GM18873 (cell line): ENCODE measurements at regions not wholly inside any gene's neighbourhood (a gene's known extent, or its start where the extent isn't known, plus 50 kb on each side); places are given as distances from the start of the nearest gene placed in this dataset.

Experiments used
- ATAC-seq: cut with Tn5 transposase; IDR thresholded peaks from one replicate; pipeline ENCODE4 v1.9.1; 2021; ENCODE audit warnings: mild to moderate bottlenecking, moderate library complexity, moderate number of reproducible peaks; ENCODE audit not compliant: unreplicated experiment, low FRiP score

DNA sequence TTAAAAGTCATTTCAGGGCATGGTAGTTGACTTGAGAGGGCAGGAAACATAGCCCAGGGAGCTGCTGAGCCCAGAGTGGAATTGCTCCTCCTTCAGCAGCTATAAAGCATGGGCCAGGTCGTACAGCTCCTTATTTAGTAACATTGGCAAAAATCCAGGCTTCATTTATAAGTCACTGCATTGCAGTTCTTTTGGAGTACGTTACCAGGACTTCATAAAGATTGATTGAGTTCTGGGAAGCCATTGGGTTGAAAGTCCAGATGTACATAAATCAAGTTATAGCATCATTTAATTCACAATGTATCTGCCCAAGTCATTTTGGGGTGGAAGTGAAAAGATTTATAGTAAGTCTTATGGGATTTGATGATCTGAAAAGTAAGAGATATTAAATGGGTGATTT lies 53.0 kb upstream of the ANKEF1 start:
- ATAC-seq: no peak

DNA sequence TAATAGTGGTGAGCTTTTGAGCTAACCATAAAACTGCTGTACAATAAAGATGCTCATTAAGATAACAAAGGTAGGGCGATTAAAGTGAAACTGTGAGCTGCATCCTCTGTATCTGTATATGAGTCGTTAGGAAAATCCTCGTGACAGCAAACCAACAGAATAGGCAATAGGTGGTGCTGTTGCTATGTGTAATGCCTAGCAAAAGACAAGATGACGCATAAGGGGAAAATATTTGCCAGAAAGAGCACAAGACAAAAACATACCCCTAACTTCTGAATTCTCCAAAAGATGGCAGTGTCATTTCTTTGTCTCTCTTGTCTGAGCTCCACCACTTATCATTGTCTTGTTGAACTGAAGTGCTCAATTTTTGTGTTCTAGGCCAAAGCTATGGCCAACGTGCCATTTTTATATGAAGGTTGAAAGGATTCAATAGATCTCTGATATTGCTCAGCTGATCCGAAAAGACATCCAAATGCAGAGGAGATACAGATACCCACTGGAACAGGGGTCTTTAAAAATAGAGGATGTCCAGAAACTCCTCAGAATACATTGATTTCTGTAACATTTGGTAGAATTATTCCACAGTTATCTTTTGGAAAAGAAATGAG lies 56.3 kb upstream of the ANKEF1 start:
- peak; percentile 96 for ATAC-seq

DNA sequence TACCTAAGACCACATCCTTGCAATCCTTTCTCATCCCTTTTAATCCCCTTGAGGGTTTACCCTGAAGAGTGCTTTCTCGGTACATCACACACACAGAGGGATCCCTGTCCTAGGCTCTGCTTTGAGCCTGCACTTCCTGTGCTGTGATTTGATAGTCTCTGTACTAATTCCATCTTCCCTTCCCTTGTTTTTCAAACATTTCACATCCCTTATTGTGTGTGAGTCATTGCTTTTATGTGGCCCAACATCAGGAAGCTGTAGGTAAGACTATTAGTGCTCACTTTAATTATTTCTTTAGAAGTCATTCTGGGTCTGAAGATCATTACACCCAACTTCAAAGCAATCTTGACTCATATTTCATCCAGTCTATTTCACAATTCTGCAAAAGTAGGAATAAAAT lies 57.2 kb upstream of the ANKEF1 start:
- ATAC-seq: no peak

DNA sequence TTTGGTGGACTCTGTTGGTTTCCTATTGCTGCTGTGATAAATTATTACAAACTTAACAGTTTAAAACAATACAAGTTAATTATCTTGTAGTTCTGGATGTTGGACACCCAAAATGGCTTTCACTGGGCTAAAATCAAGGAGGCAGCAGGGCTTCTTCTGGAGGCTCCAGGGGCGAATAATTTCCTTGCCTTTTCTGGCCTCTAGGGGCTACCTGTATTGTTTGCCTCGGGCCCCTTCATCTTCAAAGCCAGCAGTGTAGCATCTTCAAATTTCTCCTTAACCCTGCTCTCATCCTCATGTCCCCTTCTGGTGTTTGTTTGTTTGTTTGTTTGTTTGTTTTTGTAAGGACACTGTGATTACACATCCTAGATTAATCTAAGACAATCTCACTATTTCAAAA lies 60.5 kb upstream of the ANKEF1 start:
- no peak for ATAC-seq

DNA sequence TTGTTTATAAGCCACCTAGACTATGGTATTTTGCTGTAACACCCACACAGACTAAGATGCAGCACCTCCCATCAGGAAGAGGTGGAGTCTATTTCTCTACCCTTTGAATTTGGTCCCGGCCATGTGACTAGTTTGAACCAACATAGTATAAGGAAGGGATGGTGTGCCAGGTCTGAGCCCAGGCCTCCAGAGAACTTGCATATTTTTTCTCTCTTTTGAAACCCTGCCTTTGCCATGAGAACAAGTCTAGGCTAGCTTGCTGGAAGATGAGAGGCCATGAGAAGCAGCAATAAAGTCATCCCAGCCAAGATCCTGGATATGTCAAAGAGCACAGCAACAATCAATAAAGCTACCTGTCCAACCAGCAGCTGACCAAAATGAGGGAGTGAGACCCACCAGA lies 63.0 kb upstream of the ANKEF1 start:
- ATAC-seq: no peak

DNA sequence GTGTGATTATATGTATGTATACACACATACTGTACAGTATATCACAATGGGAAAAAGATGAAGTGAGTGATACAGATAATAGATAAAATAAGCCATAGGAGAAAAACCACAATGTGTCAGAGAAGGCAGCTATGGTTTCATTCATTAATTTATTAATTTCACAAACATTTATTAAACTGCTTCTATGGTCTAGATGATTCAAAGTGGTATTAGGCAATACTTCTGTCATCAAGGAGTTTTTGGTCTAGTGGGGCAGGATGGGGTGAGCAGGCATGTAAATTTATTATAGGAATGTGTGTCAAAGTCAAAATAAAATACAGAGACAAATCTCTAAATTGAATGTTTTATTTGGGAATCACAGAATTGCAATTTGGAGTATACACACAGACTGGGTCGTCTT lies 65.2 kb upstream of the ANKEF1 start:
- ATAC-seq: no peak

DNA sequence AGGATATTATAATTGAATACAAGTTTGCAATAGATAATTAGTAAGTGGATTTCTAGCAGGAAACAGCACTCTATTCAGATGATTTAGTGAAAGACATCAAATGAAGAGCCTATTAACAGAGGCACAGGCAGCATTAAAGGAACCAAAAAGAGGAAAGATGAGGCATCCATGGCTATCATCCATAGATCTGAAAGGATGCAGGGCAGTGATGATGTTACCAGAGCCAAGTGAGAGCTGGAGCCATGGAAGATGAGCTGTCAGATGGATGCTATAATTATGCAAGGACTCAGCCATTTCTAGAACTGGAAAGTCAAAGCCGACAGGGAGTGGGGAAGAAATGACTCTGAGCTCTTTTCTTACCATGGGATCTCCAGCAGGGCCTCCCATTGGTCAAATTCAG lies 66.8 kb upstream of the ANKEF1 start:
- ATAC-seq: no peak

DNA sequence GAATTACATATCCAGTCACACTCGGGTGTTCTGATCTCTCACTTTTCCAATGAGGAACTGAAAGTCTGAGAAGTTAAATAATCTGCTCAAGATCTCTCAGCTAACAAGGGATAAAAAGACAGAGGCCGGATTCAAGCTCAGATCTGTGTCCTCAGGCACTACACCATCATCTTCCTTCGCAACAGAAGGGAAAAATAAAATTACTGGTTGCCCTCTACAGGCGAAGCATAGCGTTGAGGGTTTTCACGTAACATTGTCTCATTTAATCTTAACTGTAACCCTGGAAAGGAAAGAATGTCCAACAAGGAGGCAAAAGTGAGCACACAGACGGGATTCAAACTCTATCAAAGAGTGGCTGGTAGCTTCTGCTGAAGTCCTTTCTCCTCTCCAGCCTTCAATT lies 67.8 kb upstream of the ANKEF1 start:
- no peak for ATAC-seq

DNA sequence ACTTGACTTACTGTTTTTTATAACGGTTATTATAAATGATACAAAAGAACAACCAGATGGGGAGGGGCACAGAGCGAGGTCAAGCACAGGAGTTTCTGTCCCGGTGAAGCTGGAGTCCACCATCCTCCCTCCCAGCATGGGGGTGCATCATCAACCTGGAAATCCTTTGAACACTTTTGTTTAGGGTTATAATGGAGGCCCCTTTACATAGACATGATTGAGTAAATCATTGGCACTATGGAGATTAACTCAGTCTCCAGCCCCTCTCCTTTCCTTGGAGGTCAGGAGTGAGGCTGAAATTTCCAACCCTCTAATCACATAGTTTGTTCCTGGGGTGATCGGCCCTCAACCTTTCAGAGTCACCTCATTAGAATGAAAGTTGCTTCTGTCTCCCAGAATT lies 71.8 kb upstream of the ANKEF1 start:
- ATAC-seq: no peak

DNA sequence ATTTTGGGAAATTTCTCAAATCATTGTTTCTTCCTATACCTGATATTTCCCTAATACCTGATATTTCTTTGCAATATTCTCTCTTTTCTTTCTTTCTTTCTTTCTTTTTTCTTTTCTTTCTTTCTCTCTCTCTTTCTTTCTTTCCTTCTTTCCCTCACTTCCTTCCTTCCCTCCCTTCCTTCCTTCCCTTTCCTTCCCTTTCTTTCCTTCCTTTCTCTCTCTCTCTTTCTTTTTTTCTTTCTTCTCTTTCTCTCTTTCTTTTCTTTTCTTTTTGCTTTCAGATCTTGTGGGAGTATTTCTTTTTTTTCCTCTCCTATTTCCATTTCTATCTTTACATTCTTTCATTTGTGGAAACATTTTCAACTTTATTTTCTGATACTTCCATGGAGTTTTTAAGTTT lies 76.1 kb upstream of the ANKEF1 start:
- no peak for ATAC-seq

DNA sequence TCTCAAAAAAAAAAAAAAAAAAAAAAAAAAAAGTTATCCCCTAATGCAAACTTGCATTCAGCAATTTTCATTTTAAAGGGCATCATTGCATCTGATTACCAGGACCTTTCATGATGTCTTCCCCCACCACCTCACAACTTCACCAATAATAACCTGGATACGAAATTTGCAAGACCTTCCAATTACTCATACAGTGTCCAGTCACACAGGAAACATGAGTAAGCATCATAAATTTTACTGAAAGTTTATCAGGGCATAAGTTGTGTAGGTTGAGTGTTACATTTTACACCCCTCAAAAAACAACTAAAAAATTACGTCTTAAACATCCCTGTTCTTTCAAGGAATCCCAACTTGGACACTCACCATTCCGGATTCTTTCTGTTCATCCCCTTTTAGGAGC lies 79.1 kb upstream of the ANKEF1 start:
- ATAC-seq: no peak

DNA sequence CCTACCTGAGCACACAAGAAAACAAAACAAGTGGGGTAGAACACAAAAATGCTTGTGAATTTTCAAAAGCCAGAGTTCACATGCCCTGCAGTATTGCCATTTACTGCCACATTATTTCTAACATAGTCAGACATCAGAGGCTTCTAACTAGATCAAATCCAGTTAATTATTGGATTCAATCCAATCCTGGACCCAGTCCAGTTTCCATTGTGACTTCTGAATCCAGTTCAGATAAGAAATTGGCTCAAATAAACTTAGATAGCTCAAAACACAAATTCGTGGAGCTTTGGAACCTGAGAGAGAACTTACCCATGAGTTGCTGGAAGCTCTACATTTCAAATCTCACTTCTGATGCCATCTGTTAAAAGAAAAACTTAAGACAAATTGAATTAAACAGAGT lies 85.2 kb upstream of the ANKEF1 start:
- ATAC-seq: no peak

DNA sequence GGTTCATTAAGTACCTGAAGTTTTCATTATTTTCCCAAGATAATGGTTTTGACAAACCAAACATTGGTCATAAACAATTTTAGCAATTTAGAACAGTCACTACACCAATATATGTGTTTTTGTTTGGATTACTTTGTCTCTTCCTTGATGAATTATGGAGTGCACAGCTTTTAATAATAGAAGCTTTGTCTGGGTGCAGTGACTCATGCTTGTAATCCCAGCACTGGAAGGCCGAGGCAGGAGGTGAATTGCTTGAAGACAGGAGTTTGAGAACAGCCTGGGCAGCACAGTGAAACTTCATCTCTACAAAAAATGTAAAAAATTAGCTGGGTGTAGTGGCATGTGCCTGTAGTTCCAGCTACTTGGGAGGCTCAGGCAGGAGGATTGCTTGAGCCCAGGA lies 89.4 kb upstream of the ANKEF1 start:
- ATAC-seq: no peak

DNA sequence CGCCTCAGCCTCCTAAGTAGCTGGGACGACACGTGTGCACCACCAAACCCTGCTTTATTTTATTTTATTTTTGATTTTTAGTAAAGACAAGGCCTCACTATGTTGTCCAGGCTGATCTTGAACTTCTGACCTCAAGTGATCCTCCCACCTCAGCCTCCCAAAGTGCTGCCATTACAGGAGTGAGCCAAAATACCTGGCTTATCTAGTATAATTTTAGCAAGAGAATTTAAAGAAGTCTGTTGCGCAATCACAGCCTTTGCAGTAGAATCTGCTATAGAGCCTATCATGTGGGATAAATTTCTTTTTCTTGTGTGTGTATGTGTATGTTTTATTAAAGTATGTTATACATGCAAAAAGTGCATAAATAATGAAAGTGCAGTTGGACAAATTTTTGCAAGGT lies 92.1 kb upstream of the ANKEF1 start:
- no peak for ATAC-seq

DNA sequence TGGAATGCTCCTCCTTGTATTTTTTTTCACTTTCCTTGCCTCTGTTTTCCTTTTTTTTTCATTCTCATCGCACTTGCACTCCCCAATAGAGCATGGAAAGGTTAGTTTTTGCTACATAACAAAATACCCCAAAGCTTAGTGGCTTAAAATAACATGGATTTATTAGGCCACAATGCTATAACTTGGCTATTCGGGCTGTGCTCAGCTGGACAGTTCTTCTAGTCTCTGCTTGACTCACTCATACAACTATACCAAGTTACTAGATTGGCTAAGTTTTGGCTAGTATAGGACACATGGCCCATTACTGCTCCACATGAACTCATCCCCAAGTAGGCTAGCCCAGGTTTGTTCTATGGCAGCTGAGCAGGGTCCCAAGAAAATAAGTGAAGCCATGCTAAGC lies 94.5 kb upstream of the ANKEF1 start:
- no peak for ATAC-seq

DNA sequence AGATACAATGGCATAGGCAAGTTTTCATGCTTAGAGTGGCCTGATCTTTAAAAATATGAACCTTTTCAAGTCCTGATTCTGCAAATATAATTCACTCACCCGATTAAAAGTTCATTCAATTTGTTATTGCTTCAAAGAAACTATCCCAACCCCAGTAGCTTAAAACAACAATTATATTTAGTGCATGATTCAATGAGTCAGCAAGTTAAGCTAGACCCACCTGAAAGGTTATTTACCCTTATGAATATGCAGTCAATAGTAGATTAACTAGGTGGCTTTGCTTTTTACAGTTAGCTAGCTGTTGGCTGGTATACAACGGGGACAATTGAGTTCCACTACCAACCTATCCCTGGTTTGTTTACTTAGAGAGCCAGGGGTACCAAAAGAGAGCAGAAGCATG lies 95.6 kb upstream of the ANKEF1 start:
- no peak for ATAC-seq

DNA sequence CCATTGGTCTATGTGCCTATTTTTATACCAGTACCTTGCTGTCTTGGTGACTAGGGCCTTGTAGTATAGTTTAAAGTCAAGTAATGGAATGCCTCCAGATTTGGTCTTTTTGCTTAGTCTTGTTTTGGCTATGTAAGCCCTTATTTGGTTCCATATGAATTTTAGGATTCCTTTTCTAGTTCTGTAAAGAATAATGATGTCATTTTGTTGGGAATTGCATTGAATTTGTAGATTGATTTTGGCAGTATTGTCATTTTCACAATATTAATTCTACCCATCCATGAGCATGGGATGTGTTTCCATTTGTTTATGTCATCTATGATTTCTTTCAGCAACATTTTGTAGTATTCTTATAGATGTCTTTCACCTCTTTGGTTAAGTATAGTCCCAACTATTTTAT lies 96.4 kb upstream of the PAK5 start:
- ATAC-seq: no peak

DNA sequence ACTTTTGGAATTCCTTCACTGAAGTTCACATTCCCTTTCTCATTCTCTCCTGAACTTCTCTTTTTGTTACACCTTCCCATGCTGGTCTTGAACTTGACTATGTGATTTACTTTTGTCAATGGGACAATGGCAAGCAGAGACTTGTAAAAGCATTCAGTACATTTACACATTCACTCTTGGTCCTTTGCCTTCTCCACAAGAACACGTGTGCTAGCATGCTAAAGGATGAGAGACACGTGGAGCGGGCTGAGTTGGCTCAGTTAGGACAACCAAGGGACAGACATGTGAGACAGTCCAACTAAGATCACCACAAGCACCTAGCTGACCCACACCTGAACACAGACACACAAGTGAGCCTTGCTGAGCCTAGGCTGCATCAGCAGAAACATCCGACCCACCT lies 91.3 kb upstream of the PAK5 start:
- ATAC-seq: no peak

DNA sequence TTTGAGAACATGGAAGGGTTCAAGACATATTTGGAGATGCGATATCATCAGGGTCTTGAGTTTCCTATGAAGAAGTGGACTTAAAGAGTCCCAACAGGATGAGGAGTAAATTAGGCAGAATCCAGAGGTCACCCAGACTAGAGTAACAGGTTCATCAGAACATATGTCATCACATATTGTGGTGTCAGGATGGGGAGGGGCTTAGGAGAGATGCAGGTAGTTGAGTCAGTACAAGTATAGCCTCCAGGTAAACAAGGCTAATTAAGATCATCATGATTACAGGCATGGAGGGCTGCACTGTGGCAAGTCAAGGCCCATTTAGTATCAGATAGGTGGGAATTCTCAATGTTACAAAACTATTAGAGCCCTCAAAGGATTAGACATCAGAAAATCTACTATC lies 90.1 kb upstream of the PAK5 start:
- no peak for ATAC-seq

DNA sequence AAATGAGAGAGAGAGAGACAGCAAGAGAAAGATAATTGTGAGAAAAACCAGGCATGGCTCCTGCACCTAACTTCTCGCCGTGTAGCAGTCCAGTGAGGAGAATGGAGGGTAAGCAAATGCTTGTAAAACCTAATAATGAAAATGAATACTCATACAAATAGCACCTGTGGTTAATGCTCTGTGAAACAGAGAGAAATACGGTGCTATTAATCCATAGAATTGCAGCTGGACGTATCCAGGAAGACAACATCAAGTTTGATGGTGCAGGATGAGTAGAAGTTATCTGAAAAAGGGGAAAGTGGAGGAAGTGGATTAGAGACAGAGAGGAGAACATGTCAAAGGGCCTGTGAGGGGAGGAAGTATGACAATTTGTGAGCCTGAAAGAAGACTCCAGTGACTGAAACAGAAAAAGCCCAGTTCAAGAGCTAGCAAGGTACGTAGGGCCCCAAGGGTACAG lies 89.4 kb upstream of the PAK5 start:
- ATAC-seq: peak; percentile 76

DNA sequence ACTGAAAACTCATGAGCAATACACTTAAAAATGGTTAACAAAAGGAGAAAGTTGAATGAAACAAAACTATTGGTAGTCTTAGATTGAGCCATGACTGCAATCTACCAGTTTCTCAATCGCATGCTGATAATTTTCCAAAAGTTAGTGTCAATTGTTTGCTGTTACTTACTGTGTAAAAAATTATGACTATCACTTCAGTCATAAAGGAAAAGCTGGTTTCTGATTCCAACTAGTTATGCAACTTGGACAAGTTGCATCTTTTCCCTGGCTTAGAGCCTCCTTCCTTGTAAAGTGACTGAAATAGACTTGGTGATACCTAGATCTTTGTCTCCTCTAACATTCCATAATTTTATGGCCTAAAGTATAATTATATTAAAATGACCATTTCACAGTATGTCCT lies 88.3 kb upstream of the PAK5 start:
- no peak for ATAC-seq

DNA sequence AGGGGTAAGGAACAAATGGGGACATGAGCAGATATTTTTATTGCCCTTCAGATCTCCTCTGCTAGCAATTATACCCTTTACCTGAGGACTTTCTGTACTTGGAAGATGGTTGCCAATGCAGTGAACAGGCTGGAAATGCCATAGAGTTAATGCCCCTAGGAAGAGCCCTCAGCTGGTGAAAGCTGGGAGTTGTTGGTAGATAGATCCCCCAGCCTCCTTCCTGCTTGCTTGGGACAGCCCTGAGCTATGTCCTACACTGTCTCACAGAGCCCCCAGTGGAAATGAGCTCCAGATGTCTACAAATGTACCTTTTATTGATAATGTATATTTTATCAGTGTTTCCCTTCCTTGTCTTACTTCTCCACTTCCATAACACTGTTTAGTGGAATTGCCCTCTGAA lies 87.6 kb upstream of the PAK5 start:
- no peak for ATAC-seq

DNA sequence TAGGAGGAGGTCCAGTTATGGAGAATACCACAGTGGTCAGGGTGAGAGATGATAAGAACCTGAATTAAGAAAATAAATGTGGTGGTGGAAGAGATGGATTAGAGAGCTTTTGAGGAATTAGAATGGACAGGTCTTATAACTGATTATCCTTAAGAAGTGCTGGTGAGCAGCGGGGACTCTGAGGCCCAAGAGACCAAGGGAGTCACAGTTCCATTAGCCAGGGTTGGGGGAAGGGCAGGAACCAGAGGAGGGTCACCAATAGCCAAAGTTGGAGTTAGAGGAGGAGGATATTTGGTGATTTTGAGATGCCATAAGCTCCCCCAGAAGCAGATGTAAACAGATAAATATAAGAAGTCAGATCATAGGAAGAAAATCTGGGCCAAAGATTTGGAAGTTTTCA lies 87.1 kb upstream of the PAK5 start:
- ATAC-seq: no peak
